ENCODE measurements at regions not wholly inside any gene's neighbourhood (a gene's known extent, or its start where the extent isn't known, plus 50 kb on each side); places are given as distances from the start of the nearest gene placed in this dataset.

- Histone ChIP-seq H3K27ac (ENCODE audit: low read depth, low read length) (no peak overlapping the region), H3K36me3 (ENCODE audit: control insufficient read depth in 2 of 4, insufficient read depth in 4 of 4, low read length in 3 of 4) (no peaks in the 10 kb centered on the region), H3K23me2 (ENCODE audit: low read depth, low read length) (no peaks in the 10 kb centered on the region; the same call in 1 of the 2 replicates), H3K79me2 (ENCODE audit: control insufficient read depth in 1 of 2, insufficient read depth in 2 of 2, low read length in 2 of 2) (no peaks in the 10 kb centered on the region), H3K79me1 (ENCODE audit: low read depth, low read length) (no peaks in the 10 kb centered on the region), H3K56ac (replicated peaks; ENCODE audit: insufficient read length, low read depth, low read length) (no peak overlapping the region), H2AK5ac (ENCODE audit: low read depth, low read length) (no peak overlapping the region), H3K18ac (ENCODE audit: extremely low read depth, low read length) (no peak overlapping the region), H2BK20ac (ENCODE audit: low read length) (no peak overlapping the region), H4K91ac (replicated peaks; ENCODE audit: insufficient read length, low read length) (no peak overlapping the region), H3K9ac (replicated peaks in 1 of 4; ENCODE audit: extremely low read depth in 1 of 4, low read depth in 3 of 4, low read length in 3 of 4) (no peak overlapping the region), H4K8ac (ENCODE audit: extremely low read depth, insufficient read depth, low read length) (no peak overlapping the region), H2BK12ac (ENCODE audit: low read depth, low read length) (no peak overlapping the region), H2AFZ (ENCODE audit: low read length) (no peak overlapping the region), H3K23ac (ENCODE audit: insufficient read length) (no peak overlapping the region), H3K14ac (ENCODE audit: insufficient read length) (no peak overlapping the region), H3K4me3 (ENCODE audit: extremely low read depth in 1 of 4, insufficient read depth in 2 of 4, low read depth in 3 of 4, low read length in 4 of 4) (no peak overlapping the region), H2BK15ac (ENCODE audit: low read length) (no peak overlapping the region), H4K20me1 (replicated peaks in 1 of 2; ENCODE audit: control insufficient read depth in 1 of 2, insufficient read depth in 2 of 2, low read length in 2 of 2) (no peaks in the 10 kb centered on the region), H2BK120ac (replicated peaks; ENCODE audit: low read depth, low read length) (no peak overlapping the region), H3K9me3 (ENCODE audit: insufficient read depth in 2 of 2, low read depth in 1 of 2, low read length in 1 of 2) (no peaks in the 10 kb centered on the region), H3K4me1 (replicated peaks in 1 of 4; ENCODE audit: control insufficient read depth in 3 of 4, insufficient read depth in 4 of 4, low read length in 3 of 4) (no peaks in the 10 kb centered on the region), H3K27me3 (replicated peaks in 1 of 4; ENCODE audit: control insufficient read depth in 3 of 4, extremely low read depth in 1 of 4, insufficient read depth in 3 of 4, low read length in 3 of 4) (no peaks in the 10 kb centered on the region), H2BK5ac (ENCODE audit: low read depth, low read length) (no peak overlapping the region), H3K4ac (replicated peaks; ENCODE audit: insufficient read length, low read depth, low read length) (no peak overlapping the region), H4K5ac (ENCODE audit: insufficient read length, low read depth, low read length) (no peak overlapping the region), H3K4me2 (ENCODE audit: insufficient read depth in 1 of 2, low read depth in 2 of 2, low read length in 2 of 2) (no peak overlapping the region)
- FAIRE-seq (no peak), DNase-seq (ENCODE audit: low read depth in 1 of 2, low spot score in 2 of 2) (no peak)
- WGBS, 2 experiments (ENCODE audit: extremely low coverage in 1 of 2, insufficient coverage in 1 of 2, insufficient read length in 1 of 2, insufficient replicate concordance in 2 of 2, low coverage in 1 of 2, low lambda C conversion rate in 2 of 2, missing lambda C conversion rate in 1 of 2): 96% methylated on average over 1 of the region's 1 CpG; no CpG with 5 or more reads in 1 of the 2 experiments
- TF ChIP-seq CREB1 (IDR thresholded peaks at IDR 0.05): no peak
- no peak for TF ChIP-seq SP1 (IDR thresholded peaks at IDR 0.05; ENCODE audit: low read depth, low read length)
- no peak for TF ChIP-seq KDM4A (IDR thresholded peaks at IDR 0.05; ENCODE audit: low read depth, low read length, severe bottlenecking)
- no peak for TF ChIP-seq ZNF274 (IDR thresholded peaks at IDR 0.05; ENCODE audit: borderline replicate concordance, extremely low read depth, low read length)
- TF ChIP-seq RBBP5 (IDR thresholded peaks at IDR 0.05; ENCODE audit: borderline replicate concordance, low read depth, low read length): no peak
- ChIA-PET POLR2A (ENCODE audit: partially characterized antibody) (no interaction called here), CTCF (ENCODE audit: partially characterized antibody) (no interaction called here)
Observed at GRCh38 chr18:40984856-40985255, 970.2 kb upstream of the PIK3C3 start.

Data from H1 (cell line).